DMS79 (cell line): ENCODE measurements at regions not wholly inside any gene's neighbourhood (a gene's known extent, or its start where the extent isn't known, plus 50 kb on each side); places are given as distances from the start of the nearest gene placed in this dataset.
A peak's percentile ranks its signal among the peaks of the same experiment; 100 is the strongest.

Experiments used
- DNase-seq: peaks from one replicate; lab custom pipeline; 2025; lab: John Stamatoyannopoulos, UW

- DNase-seq, result no peak
These were observed 64.3 kb upstream of the RNU6ATAC start for GRCh38 chr9:134228649-134229048.

GRCh38 chr9:134229466-134230091 is 65.2 kb upstream of the RNU6ATAC start:
- DNase-seq, result peak; percentile 34

- DNase-seq, result no peak
These were observed 66.0 kb upstream of the RNU6ATAC start for GRCh38 chr9:134230092-134230941.

GRCh38 chr9:134230942-134231325 is 66.6 kb upstream of the RNU6ATAC start:
- DNase-seq, result no peak

GRCh38 chr9:134231330-134231745 is 67.0 kb upstream of the RNU6ATAC start:
- DNase-seq, result no peak

- no peak for DNase-seq
These were observed 67.4 kb upstream of the RNU6ATAC start for GRCh38 chr9:134231767-134232166.

- DNase-seq, result no peak
These were observed 68.7 kb upstream of the RNU6ATAC start for GRCh38 chr9:134233022-134233421.

GRCh38 chr9:134234001-134234660 is 69.8 kb upstream of the RNU6ATAC start:
- DNase-seq, result peak; percentile 49

GRCh38 chr9:134234687-134235359 is 70.5 kb upstream of the RNU6ATAC start:
- no peak for DNase-seq

- no peak for DNase-seq
These were observed 71.0 kb upstream of the RNU6ATAC start for GRCh38 chr9:134235366-134235765.

GRCh38 chr9:134236001-134236421 is 71.6 kb upstream of the RNU6ATAC start:
- DNase-seq, result no peak

- DNase-seq, result no peak
These were observed 72.7 kb upstream of the RNU6ATAC start for GRCh38 chr9:134236935-134237629.

- DNase-seq, result no peak
These were observed 73.4 kb upstream of the RNU6ATAC start for GRCh38 chr9:134237630-134238265.

GRCh38 chr9:134239130-134239903 is 75.0 kb upstream of the RNU6ATAC start:
- DNase-seq, result no peak

GRCh38 chr9:134239939-134240338 is 75.6 kb upstream of the RNU6ATAC start:
- no peak for DNase-seq

GRCh38 chr9:134240361-134240760 is 76.0 kb upstream of the RNU6ATAC start:
- DNase-seq, result peak; percentile 70

- DNase-seq, result no peak
These were observed 78.3 kb upstream of the RNU6ATAC start for GRCh38 chr9:134242706-134243105.

GRCh38 chr9:134243778-134244467 is 79.6 kb upstream of the RNU6ATAC start:
- no peak for DNase-seq

GRCh38 chr9:134245179-134245578 is 80.8 kb upstream of the RNU6ATAC start:
- DNase-seq, result no peak
